NCI-H524 (cell line): ENCODE measurements at regions not wholly inside any gene's neighbourhood (a gene's known extent, or its start where the extent isn't known, plus 50 kb on each side); places are given as distances from the start of the nearest gene placed in this dataset.
A peak's percentile ranks its signal among the peaks of the same experiment; 100 is the strongest.
"Not testable (repeated sequence)": the region's sequence is repeated elsewhere in the genome, so short reads cannot be mapped to it uniquely, and the experiment has no call there.

ENCODE experiments used
- DNase-seq, 2 experiments: peaks; one replicate each; lab custom pipeline; 2025; lab: John Stamatoyannopoulos, UW

GRCh38 chrX:39222346-39223113, 421.3 kb downstream of the MID1IP1 start:
- no peak for DNase-seq

GRCh38 chrX:39226251-39226650, 425.0 kb downstream of the MID1IP1 start:
- no peak for DNase-seq

GRCh38 chrX:39227371-39227770, 426.1 kb downstream of the MID1IP1 start:
- DNase-seq, result peak; percentile 82 to 94

GRCh38 chrX:39238006-39238405, 436.7 kb downstream of the MID1IP1 start:
- no peak for DNase-seq

- peak; percentile 16 to 66 for DNase-seq
Measured at GRCh38 chrX:39242187-39242586, 440.9 kb downstream of the MID1IP1 start.

- no peak for DNase-seq
Measured at GRCh38 chrX:39244147-39244546, 442.9 kb downstream of the MID1IP1 start.

- DNase-seq, result no peak
Measured at GRCh38 chrX:39245024-39245423, 443.8 kb downstream of the MID1IP1 start.

GRCh38 chrX:39247536-39247935, 446.3 kb downstream of the MID1IP1 start:
- no peak for DNase-seq

GRCh38 chrX:39248330-39248729, 447.1 kb downstream of the MID1IP1 start:
- DNase-seq, result no peak

GRCh38 chrX:39249999-39250398, 448.7 kb downstream of the MID1IP1 start:
- peak in 1 of 2 experiments; percentile 10 for DNase-seq

- DNase-seq, result no peak
Measured at GRCh38 chrX:39251995-39252394, 450.7 kb downstream of the MID1IP1 start.

- no peak for DNase-seq
Measured at GRCh38 chrX:39253551-39253950, 452.3 kb downstream of the MID1IP1 start.

- peak; percentile 28 to 71 for DNase-seq
Measured at GRCh38 chrX:39258331-39258730, 457.1 kb downstream of the MID1IP1 start.

- DNase-seq, result no peak
Measured at GRCh38 chrX:39260965-39261364, 459.7 kb downstream of the MID1IP1 start.

- peak; percentile 50 to 71 for DNase-seq
Measured at GRCh38 chrX:39261446-39262147, 460.3 kb downstream of the MID1IP1 start.

GRCh38 chrX:39262641-39263040, 461.4 kb downstream of the MID1IP1 start:
- no peak for DNase-seq

- no peak for DNase-seq
Measured at GRCh38 chrX:39264023-39264422, 462.8 kb downstream of the MID1IP1 start.

GRCh38 chrX:39267176-39267575, 465.9 kb downstream of the MID1IP1 start:
- DNase-seq, result no peak

- no peak for DNase-seq
Measured at GRCh38 chrX:39268207-39268606, 466.9 kb downstream of the MID1IP1 start.

GRCh38 chrX:39275500-39276068, 474.3 kb downstream of the MID1IP1 start:
- no peak for DNase-seq

GRCh38 chrX:39277685-39278390, 476.6 kb downstream of the MID1IP1 start:
- DNase-seq, result not testable (repeated sequence)

- DNase-seq, result no peak
Measured at GRCh38 chrX:39283239-39283638, 482.0 kb downstream of the MID1IP1 start.
